ENCODE measurements at regions not wholly inside any gene's neighbourhood (a gene's known extent, or its start where the extent isn't known, plus 50 kb on each side); places are given as distances from the start of the nearest gene placed in this dataset.
A peak's percentile ranks its signal among the peaks of the same experiment; 100 is the strongest.

- H3K27ac ChIP-seq (ENCODE audit: low read length), result no peak overlapping the region
- no peaks in the 10 kb centered on the region for H4K20me1 ChIP-seq (ENCODE audit: insufficient read depth, low read length)
- no peaks in the 10 kb centered on the region for H3K9me3 ChIP-seq (ENCODE audit: insufficient read depth, low read length)
- TF ChIP-seq EZH2phosphoT487 (IDR thresholded peaks at IDR 0.05; ENCODE audit: low read depth) (no peak), CTCF (IDR thresholded peaks at IDR 0.05; ENCODE audit: low read depth, low read length) (no peak)
- no peaks in the 10 kb centered on the region for H3K79me2 ChIP-seq (ENCODE audit: low read length)
- H2AFZ ChIP-seq (ENCODE audit: low read depth, low read length), result no peak overlapping the region
- no peak overlapping the region for H3K4me2 ChIP-seq (ENCODE audit: low read length)
- H3K36me3 ChIP-seq (replicated peaks; ENCODE audit: low read depth, low read length), result no peaks in the 10 kb centered on the region
- H3K4me1 ChIP-seq (ENCODE audit: low read length), result peaks cover 26% of the 10 kb centered on the region
- H3K27me3 ChIP-seq (ENCODE audit: low read depth, low read length), result no peaks in the 10 kb centered on the region; the same call in 1 of the 2 replicates
- H3K9ac ChIP-seq (ENCODE audit: low read length), result no peak overlapping the region
- no peak overlapping the region for H3K4me3 ChIP-seq (ENCODE audit: low read length)
These were observed 56.4 kb upstream of the RASGRP1 start for GRCh38 chr15:38620851-38621594.

GRCh38 chr15:38622304-38622703, 57.7 kb upstream of the RASGRP1 start:
- Histone ChIP-seq H3K9ac (ENCODE audit: low read length) (no peak overlapping the region), H3K4me3 (ENCODE audit: low read length) (no peak overlapping the region), H3K4me2 (ENCODE audit: low read length) (no peak overlapping the region), H3K27me3 (ENCODE audit: low read depth, low read length) (no peaks in the 10 kb centered on the region), H3K4me1 (ENCODE audit: low read length) (peaks cover 35% of the 10 kb centered on the region), H3K9me3 (ENCODE audit: insufficient read depth, low read length) (no peaks in the 10 kb centered on the region), H3K79me2 (ENCODE audit: low read length) (no peaks in the 10 kb centered on the region), H4K20me1 (ENCODE audit: insufficient read depth, low read length) (no peaks in the 10 kb centered on the region), H2AFZ (ENCODE audit: low read depth, low read length) (no peak overlapping the region), H3K27ac (ENCODE audit: low read length) (no peak overlapping the region), H3K36me3 (replicated peaks; ENCODE audit: low read depth, low read length) (no peaks in the 10 kb centered on the region)
- TF ChIP-seq EZH2phosphoT487 (IDR thresholded peaks at IDR 0.05; ENCODE audit: low read depth) (no peak), CTCF (IDR thresholded peaks at IDR 0.05; ENCODE audit: low read depth, low read length) (no peak)

- peaks cover 35% of the 10 kb centered on the region for H3K4me1 ChIP-seq (ENCODE audit: low read length)
These were observed 58.3 kb upstream of the RASGRP1 start for GRCh38 chr15:38622908-38623307.

GRCh38 chr15:38623744-38624143, 59.1 kb upstream of the RASGRP1 start:
- H3K9ac ChIP-seq (ENCODE audit: low read length), result no peak overlapping the region

More at GRCh38 chr15:38622908-38623307, 58.3 kb upstream of the RASGRP1 start:
- H3K4me2 ChIP-seq (ENCODE audit: low read length), result no peak overlapping the region
- H3K27ac ChIP-seq (ENCODE audit: low read length), result no peak overlapping the region
- H3K9ac ChIP-seq (ENCODE audit: low read length), result no peak overlapping the region
- H3K79me2 ChIP-seq (ENCODE audit: low read length), result no peaks in the 10 kb centered on the region
- no peak overlapping the region for H3K4me3 ChIP-seq (ENCODE audit: low read length)
- H4K20me1 ChIP-seq (ENCODE audit: insufficient read depth, low read length), result no peaks in the 10 kb centered on the region
- no peaks in the 10 kb centered on the region for H3K27me3 ChIP-seq (ENCODE audit: low read depth, low read length)
- no peak overlapping the region for H2AFZ ChIP-seq (ENCODE audit: low read depth, low read length)
- TF ChIP-seq EZH2phosphoT487 (IDR thresholded peaks at IDR 0.05; ENCODE audit: low read depth), result no peak
- no peak for TF ChIP-seq CTCF (IDR thresholded peaks at IDR 0.05; ENCODE audit: low read depth, low read length)
- H3K36me3 ChIP-seq (replicated peaks; ENCODE audit: low read depth, low read length), result no peaks in the 10 kb centered on the region
- H3K9me3 ChIP-seq (ENCODE audit: insufficient read depth, low read length), result no peaks in the 10 kb centered on the region

More at GRCh38 chr15:38623744-38624143, 59.1 kb upstream of the RASGRP1 start:
- H3K79me2 ChIP-seq (ENCODE audit: low read length), result no peaks in the 10 kb centered on the region
- H3K4me1 ChIP-seq (ENCODE audit: low read length), result peaks cover 35% of the 10 kb centered on the region
- H3K9me3 ChIP-seq (ENCODE audit: insufficient read depth, low read length), result no peaks in the 10 kb centered on the region
- no peaks in the 10 kb centered on the region for H4K20me1 ChIP-seq (ENCODE audit: insufficient read depth, low read length)
- peak overlapping the region; percentile 45 for H3K4me2 ChIP-seq (ENCODE audit: low read length)
- no peaks in the 10 kb centered on the region for H3K27me3 ChIP-seq (ENCODE audit: low read depth, low read length)
- peak overlapping the region; percentile 68; the same call in 1 of the 2 replicates for H2AFZ ChIP-seq (ENCODE audit: low read depth, low read length)
- H3K36me3 ChIP-seq (replicated peaks; ENCODE audit: low read depth, low read length), result no peaks in the 10 kb centered on the region
- H3K4me3 ChIP-seq (ENCODE audit: low read length), result no peak overlapping the region
- peak overlapping the region; percentile 30 for H3K27ac ChIP-seq (ENCODE audit: low read length)
- TF ChIP-seq CTCF (IDR thresholded peaks at IDR 0.05; ENCODE audit: low read depth, low read length), result no peak
- TF ChIP-seq EZH2phosphoT487 (IDR thresholded peaks at IDR 0.05; ENCODE audit: low read depth), result no peak

Measured in OCI-LY3 (cell line).